HG03095 (cell line): ENCODE measurements at regions not wholly inside any gene's neighbourhood (a gene's known extent, or its start where the extent isn't known, plus 50 kb on each side); places are given as distances from the start of the nearest gene placed in this dataset.
"Not testable (repeated sequence)": the region's sequence is repeated elsewhere in the genome, so short reads cannot be mapped to it uniquely, and the experiment has no call there.

Experiments used
- ATAC-seq: cut with Tn5 transposase; IDR thresholded peaks from one replicate; pipeline ENCODE4 v1.9.1; 2021; ENCODE audit warnings: moderate library complexity; ENCODE audit not compliant: unreplicated experiment

DNA sequence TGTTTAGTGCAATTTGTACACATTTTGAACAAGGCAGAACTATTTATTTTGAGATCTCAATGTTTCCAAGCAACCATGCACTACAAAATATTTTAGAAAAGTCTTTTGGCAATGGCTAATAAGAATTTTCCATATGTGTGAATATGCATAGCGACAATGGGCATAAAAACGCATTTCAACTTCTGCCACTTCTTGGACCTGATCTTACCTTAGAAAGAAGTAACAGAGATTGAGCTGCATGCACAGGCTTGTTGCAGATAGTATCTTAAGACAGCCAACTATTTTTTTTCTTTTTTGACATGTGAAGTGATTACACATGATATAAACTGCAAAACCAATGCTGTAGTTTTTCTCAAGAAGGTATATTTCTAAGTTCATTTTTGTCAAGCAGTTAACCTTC lies 210.4 kb upstream of the PHACTR1 start:
- ATAC-seq = no peak

DNA sequence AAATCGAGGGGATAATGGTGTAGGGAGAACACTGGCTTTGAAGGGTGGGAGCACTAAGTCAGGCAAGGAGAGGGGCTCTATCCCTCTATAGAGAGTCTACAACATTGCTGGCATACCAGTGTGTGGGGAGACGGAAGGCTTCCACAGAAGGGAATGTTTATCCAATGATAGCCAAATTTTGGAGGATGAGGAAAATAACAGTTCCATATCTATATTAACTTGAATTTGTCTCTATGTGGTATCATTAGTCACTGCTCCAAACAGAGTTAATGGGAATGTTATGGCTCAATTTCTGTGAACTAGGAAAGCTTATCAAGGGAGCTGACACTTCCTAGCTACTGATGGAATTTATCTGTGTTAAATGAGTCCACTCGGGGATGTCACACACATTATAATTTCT lies 208.9 kb upstream of the PHACTR1 start:
- ATAC-seq = no peak

GRCh38 chr6:12508553-12508952 lies 208.0 kb upstream of the PHACTR1 start:
- no peak for ATAC-seq

- ATAC-seq = no peak
These were observed 207.5 kb upstream of the PHACTR1 start for GRCh38 chr6:12509060-12509459.

DNA sequence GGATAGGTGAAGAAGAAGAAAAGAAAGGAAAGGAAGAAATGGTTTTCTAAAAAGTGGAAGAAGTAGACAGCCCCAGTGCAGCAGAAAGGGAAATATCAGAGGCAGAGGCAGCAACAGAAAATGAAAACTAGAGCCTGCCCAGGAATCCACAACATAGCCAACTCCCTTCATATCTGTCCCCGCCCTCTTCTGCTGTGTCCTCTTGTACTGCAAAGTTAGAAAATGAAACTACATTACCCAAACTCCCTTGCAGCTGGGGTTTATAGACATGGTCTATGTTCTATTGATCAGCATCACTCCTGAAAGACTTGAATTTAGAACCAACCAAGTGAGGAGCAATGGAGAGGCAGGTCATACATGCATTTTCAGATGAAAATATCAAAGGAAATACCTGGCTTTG lies 200.5 kb upstream of the PHACTR1 start:
- no peak for ATAC-seq

DNA sequence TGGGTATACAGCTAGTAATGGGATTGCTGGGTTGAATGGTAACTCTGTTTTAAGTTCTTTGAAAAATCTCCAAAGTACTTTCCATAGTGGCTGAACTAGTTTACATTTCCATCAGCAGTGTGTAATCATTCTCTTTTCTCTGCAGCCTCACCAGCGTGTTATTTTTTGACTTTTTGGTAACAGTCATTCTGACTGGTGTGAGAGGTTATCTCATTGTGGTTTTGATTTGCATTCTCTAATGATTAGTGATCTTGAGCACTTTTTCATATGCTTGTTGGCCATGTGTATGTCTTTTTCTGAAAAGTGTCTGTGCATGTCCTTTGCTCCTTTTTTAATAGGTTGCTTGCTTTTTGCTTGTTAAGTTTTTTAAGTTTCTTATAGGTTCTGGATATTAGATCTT lies 194.2 kb upstream of the PHACTR1 start:
- no peak for ATAC-seq

- no peak for ATAC-seq
These were observed 192.8 kb upstream of the PHACTR1 start for GRCh38 chr6:12523726-12524125.

GRCh38 chr6:12525276-12525675 lies 191.3 kb upstream of the PHACTR1 start:
- no peak for ATAC-seq

GRCh38 chr6:12527339-12527738 lies 189.2 kb upstream of the PHACTR1 start:
- no peak for ATAC-seq

- no peak for ATAC-seq
These were observed 188.4 kb upstream of the PHACTR1 start for GRCh38 chr6:12528136-12528535.

DNA sequence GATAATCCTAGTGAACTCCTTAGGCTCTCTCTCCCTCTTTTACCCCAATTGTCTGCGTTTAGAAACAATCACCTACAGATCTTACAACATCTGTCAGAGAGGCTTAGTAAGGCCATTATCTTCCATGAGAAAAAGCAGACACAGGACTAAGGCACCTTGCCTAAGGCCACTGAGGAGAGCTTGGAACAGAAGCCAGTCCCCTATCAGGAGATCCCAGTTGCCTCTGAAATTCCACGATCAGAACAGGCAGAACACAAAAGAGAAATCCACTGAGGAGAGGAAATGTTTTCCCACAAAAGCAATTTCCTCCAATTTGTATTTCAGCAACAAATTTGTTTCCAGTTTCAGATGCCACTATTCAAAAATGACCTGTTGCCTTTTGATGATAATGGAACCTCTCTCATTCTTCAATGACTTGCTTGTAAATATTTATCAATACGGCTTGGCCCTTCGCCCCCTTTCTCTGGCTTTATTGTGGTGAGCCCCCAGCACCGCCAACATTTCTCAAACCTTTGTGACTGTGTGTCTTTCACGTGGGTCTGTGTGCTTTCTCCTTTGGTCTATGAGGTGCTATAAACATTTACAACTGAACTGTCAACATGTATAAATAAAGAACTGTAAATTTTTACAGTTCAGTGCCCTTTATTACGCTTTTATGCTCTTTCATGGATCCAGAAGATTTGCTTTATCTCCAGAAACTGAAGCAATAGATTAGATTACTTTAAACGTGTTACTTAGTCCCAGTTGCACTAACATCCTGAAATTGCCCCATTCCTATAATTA lies 187.8 kb upstream of the PHACTR1 start:
- ATAC-seq = no peak

DNA sequence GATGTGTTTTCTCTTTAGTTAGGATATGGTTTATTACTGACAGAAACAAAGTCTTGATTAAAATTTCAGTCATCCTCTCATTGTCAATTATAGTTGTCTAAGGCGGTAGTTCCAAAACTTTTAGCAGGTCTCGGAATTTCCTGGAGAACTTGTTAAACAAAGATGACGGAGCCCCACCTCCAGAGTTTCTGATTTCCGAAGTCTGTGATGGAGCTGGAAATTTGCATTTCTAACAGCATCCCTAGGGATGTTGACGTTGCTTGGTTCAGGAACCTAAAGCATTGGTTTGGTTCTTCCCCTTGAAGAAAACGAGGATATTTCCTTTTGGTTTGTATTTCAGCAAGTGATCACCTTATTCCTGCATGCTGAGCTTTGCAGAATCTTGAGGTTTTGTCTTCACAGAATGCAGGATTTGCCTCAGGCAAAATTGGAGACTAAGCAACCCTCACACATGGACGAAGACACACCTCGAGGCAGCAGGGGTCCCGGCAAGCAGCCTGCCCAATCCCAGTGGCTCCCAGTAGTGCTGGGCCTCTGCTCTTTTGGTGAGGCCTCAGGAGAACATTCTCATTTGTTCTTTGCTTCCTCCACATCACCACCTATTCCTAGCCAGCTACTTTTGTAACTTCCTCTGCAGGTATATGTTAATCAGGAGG lies 187.1 kb upstream of the PHACTR1 start:
- no peak for ATAC-seq

- ATAC-seq = no peak
These were observed 186.2 kb upstream of the PHACTR1 start for GRCh38 chr6:12530345-12530744.

- ATAC-seq = no peak
These were observed 183.0 kb upstream of the PHACTR1 start for GRCh38 chr6:12533586-12533985.

GRCh38 chr6:12534069-12534853 lies 182.3 kb upstream of the PHACTR1 start:
- ATAC-seq = no peak

DNA sequence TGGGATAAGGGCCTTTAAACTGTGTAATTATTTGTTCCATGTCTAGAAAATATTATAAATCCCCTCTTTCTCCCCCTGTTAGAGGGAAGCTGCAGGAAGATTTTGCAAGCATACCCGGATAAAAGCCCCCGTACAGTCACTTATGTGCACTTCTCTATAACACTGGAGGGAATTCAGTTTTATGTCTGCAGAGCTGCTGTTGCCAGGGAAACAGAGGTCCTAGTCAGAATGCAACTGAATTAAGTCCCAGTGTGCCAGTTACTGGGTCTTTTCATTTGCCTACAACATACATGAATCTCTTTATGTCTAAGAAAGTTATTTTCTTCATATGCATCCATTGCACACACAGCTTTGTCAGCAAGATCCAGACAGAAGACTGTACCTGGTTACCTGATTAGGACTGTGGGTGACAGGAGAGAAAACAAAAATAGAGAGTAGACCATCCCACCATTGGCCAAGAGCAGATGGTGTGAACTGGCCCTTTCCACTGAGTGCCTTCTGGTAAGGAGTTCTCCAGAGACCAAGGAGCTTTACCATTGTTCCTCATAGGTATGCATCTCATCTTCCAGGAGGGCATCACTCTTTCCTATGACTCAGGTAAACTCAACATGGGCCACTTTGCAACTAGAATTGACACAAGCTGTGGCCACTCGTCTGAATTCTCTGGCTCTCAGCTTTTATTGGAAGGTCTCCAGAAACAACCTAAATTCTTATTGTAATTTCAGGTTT lies 180.8 kb upstream of the PHACTR1 start:
- ATAC-seq = no peak

DNA sequence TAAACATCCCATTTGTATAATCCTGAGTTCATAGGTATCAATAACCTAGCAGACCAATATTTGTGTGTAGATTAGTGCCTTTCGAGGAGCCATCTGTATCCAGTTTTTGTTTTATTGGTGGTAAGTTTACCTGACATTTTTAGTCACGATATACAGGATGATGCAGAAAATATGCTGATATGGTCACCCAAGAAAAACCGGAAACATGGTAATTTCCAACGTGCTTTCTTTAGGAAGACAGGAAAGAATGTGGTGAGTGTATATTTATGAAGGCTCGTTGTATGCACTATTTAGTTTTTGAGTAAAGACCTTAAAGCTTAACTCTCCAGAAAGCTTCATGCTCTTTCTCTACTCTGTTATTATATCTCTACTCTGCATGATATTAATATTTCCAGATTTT lies 180.2 kb upstream of the PHACTR1 start:
- no peak for ATAC-seq

GRCh38 chr6:12537389-12537788 lies 179.2 kb upstream of the PHACTR1 start:
- no peak for ATAC-seq

DNA sequence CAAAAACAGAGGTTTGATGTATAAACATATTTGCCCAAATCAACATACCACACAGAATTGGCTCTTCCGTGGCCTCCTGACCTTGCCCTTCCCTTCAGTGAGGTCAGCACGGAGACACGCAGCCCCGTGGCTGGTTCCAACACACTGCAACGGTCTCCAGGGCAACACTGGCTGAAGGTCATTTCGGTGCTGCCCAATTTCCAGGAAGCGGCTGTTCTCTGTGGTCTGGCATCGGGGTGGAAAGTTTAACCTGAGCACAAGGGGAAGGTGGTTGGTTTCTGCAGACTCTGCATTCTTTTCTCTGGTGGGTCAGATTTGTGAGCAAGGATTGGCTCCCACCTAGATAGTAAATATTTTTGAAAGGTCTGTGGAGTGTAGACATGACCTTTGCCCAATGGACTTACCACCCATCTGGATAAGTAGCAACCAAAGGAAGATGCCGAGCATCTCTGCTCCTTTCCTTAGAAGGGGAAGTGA lies 177.6 kb upstream of the PHACTR1 start:
- ATAC-seq = no peak

- not testable (repeated sequence) for ATAC-seq
These were observed 174.1 kb upstream of the PHACTR1 start for GRCh38 chr6:12542319-12543115.
